ENCODE measurements at regions not wholly inside any gene's neighbourhood (a gene's known extent, or its start where the extent isn't known, plus 50 kb on each side); places are given as distances from the start of the nearest gene placed in this dataset.
"Not testable (repeated sequence)": the region's sequence is repeated elsewhere in the genome, so short reads cannot be mapped to it uniquely, and the experiment has no call there.

DNA sequence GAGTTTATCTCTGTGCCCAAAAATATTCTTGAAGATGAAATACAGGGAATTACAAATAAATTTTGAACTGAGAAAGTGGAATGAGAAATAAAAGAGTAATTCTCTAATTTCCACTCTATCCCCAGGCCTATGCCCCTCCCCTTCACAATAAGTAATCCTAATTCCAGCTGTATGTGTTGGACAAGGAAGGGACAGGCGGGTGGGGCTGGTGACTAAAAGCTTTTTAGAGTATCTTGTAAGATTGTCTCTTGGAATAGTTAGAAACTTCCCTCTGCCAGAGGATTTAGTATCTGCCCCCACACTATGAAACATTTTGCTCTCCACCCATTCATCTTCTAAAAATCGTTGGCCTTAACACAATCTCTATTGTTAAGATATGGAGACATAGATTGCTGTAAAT is 199.2 kb downstream of the MBL2 start:
- no peaks in the 10 kb centered on the region for H3K4me1 ChIP-seq (ENCODE audit: control insufficient read depth, insufficient read depth, low read length)
- H3K9me3 ChIP-seq (ENCODE audit: control insufficient read depth, insufficient read depth, low read depth, low read length), result no peaks in the 10 kb centered on the region
- no peak overlapping the region for H3K9ac ChIP-seq (ENCODE audit: low read length)
- no peaks in the 10 kb centered on the region for H3K27me3 ChIP-seq (ENCODE audit: control insufficient read depth, insufficient read depth, low read length)
- H3K4me3 ChIP-seq (ENCODE audit: low read depth, low read length), result no peak overlapping the region
- H3K27ac ChIP-seq (ENCODE audit: low read depth, low read length), result no peak overlapping the region
- no peaks in the 10 kb centered on the region for H3K36me3 ChIP-seq (ENCODE audit: control insufficient read depth, insufficient read depth, low read length)

DNA sequence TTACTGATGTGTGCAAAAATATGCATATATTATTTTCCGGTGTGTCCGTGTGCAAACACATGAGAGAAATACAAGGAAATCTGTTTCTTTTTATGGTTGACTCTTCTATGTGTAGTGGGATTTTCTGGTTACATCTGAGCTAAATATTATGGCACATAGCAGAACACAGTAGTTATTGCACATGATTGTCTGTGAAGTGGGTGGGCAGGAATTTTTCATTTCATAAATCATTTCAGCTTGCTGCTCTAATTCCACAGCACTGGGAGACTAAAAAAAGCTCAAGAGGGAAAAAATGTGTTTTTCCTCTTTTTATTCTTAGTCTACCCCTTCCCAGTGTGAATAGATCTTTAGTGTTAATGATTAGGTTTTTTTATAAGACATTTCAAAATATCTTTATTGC is 197.9 kb downstream of the MBL2 start:
- Histone ChIP-seq H3K9me3 (ENCODE audit: control insufficient read depth, insufficient read depth, low read depth, low read length) (no peaks in the 10 kb centered on the region), H3K9ac (ENCODE audit: low read length) (no peak overlapping the region)

DNA sequence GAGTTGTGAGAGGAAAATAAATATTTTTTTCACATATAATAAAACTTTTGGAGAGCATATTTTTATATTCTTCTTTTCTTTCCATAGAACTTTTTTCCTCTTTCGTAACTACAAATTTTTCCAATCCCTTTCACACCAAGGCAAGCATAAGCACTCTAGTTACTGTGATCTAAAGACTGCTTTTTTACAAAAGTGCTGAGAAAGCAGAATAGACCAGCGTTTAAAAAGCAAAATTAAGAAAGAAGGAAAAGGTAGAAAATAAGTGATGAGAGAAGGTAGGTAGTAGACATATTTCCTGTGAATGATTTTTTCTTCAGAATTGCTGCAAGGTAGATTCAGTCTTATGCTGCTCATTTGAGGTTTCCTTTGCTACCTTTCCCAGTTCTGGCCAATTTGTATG is 195.5 kb downstream of the MBL2 start:
- no peaks in the 10 kb centered on the region for H3K27me3 ChIP-seq (ENCODE audit: control insufficient read depth, insufficient read depth, low read length)
- H3K9me3 ChIP-seq (ENCODE audit: control insufficient read depth, insufficient read depth, low read depth, low read length), result peaks cover 17% of the 10 kb centered on the region
- no peaks in the 10 kb centered on the region for H3K4me1 ChIP-seq (ENCODE audit: control insufficient read depth, insufficient read depth, low read length)
- H3K27ac ChIP-seq (ENCODE audit: low read depth, low read length), result no peak overlapping the region
- no peak overlapping the region for H3K4me3 ChIP-seq (ENCODE audit: low read depth, low read length)
- no peak overlapping the region for H3K9ac ChIP-seq (ENCODE audit: low read length)
- H3K36me3 ChIP-seq (ENCODE audit: control insufficient read depth, insufficient read depth, low read length), result no peaks in the 10 kb centered on the region

More for the DNA sequence above, 197.9 kb downstream of the MBL2 start:
- H3K4me3 ChIP-seq (ENCODE audit: low read depth, low read length), result no peak overlapping the region
- H3K27ac ChIP-seq (ENCODE audit: low read depth, low read length), result no peak overlapping the region
- no peaks in the 10 kb centered on the region for H3K27me3 ChIP-seq (ENCODE audit: control insufficient read depth, insufficient read depth, low read length)
- H3K4me1 ChIP-seq (ENCODE audit: control insufficient read depth, insufficient read depth, low read length), result no peaks in the 10 kb centered on the region
- H3K36me3 ChIP-seq (ENCODE audit: control insufficient read depth, insufficient read depth, low read length), result no peaks in the 10 kb centered on the region

DNA sequence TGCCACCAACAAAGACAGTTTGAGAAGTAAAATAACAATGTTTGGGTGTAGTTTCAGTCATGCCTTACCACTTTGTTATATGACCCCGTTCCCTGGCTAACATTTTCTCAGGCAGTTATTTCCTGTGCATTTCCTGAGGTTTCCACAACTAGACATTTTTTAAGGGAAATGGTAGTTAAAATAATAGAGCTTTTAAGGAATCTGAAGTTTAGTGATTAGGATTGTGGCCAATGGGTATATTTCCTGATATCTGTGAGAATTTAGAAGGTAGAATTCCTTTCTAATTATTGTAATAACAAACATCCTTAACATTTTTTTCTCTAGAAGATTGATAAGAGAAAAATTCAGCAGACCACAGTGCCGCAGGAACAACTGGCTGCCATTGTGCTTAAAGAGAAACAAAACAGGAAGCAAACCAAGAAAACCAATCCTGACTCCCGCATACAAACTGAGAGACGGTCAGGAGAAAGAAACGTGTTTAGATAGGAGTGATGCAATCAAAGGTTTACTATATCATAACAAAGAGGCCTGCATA is 193.6 kb downstream of the MBL2 start:
- H3K4me3 ChIP-seq (ENCODE audit: low read depth, low read length), result no peak overlapping the region
- no peaks in the 10 kb centered on the region for H3K27me3 ChIP-seq (ENCODE audit: control insufficient read depth, insufficient read depth, low read length)
- H3K9ac ChIP-seq (ENCODE audit: low read length), result no peak overlapping the region
- H3K9me3 ChIP-seq (ENCODE audit: control insufficient read depth, insufficient read depth, low read depth, low read length), result peaks cover 26% of the 10 kb centered on the region
- no peaks in the 10 kb centered on the region for H3K4me1 ChIP-seq (ENCODE audit: control insufficient read depth, insufficient read depth, low read length)
- H3K36me3 ChIP-seq (ENCODE audit: control insufficient read depth, insufficient read depth, low read length), result no peaks in the 10 kb centered on the region
- H3K27ac ChIP-seq (ENCODE audit: low read depth, low read length), result no peak overlapping the region

DNA sequence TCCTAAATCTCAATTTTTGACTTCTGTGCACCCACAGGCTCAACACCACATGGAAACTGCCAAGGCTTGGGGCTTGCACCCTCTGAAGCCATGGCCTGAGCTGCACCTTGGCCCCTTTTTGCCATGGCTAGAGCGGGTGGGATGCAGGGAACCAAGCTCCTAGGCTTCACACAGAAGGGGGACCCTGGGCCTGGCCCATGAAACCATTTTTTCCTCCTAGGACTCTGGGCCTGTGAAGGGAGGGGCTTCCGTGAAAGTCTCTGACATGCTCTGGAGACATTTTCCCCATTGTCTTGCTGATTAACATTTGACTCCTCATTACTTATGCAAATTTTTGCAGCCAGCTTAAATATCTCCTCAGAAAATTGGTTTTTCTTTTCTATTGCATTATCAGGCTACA is 190.9 kb downstream of the MBL2 start:
- not testable (repeated sequence) for H3K4me3 ChIP-seq (ENCODE audit: low read depth, low read length); H3K36me3 ChIP-seq (ENCODE audit: control insufficient read depth, insufficient read depth, low read length); H3K9ac ChIP-seq (ENCODE audit: low read length); H3K27ac ChIP-seq (ENCODE audit: low read depth, low read length); H3K4me1 ChIP-seq (ENCODE audit: control insufficient read depth, insufficient read depth, low read length); H3K27me3 ChIP-seq (ENCODE audit: control insufficient read depth, insufficient read depth, low read length)
- H3K9me3 ChIP-seq (ENCODE audit: control insufficient read depth, insufficient read depth, low read depth, low read length), result peaks cover 29% of the 10 kb centered on the region

DNA sequence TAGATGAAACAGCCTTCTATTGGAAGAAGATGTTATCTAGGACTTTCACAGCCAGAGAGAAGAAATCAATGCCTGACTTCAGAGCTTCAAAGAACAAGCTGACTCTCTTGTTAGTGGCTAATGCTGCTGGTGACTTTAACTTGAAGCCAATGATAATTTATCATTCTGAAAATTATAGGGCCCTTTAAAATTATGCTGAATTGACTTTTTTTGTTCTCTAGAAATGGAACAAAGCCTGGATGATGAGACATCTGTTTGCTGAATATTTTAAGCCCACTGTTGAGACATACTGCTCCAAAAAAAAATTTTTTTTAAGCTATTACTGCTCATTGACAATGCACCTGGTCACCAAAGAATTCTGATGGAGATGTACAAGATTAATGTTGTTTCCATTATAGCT is 189.2 kb downstream of the MBL2 start:
- Histone ChIP-seq H3K4me1 (ENCODE audit: control insufficient read depth, insufficient read depth, low read length) (no peaks in the 10 kb centered on the region), H3K9ac (ENCODE audit: low read length) (no peak overlapping the region), H3K4me3 (ENCODE audit: low read depth, low read length) (no peak overlapping the region), H3K27ac (ENCODE audit: low read depth, low read length) (no peak overlapping the region), H3K9me3 (ENCODE audit: control insufficient read depth, insufficient read depth, low read depth, low read length) (peaks cover 29% of the 10 kb centered on the region), H3K27me3 (ENCODE audit: control insufficient read depth, insufficient read depth, low read length) (no peaks in the 10 kb centered on the region), H3K36me3 (ENCODE audit: control insufficient read depth, insufficient read depth, low read length) (no peaks in the 10 kb centered on the region)

DNA sequence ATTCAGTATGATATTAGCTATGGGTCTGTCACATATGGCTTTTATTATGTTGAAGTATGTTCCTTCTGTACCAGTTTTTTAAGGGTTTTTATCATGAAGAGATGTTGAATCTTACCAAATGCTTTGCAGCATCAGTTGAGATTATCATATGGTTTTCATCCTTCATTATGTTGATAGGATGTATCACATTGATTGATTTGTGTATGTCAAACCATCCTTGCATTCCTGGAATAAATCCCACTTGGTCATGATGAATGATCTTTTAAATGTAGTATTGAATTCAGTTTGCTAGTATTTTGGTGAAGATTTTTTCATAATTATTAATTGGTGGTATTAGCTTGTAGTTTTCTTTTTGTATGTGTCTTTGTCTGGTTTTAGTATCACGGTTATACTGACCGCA is 185.9 kb downstream of the MBL2 start:
- Histone ChIP-seq H3K27me3 (ENCODE audit: control insufficient read depth, insufficient read depth, low read length) (no peaks in the 10 kb centered on the region), H3K9ac (ENCODE audit: low read length) (no peak overlapping the region), H3K36me3 (ENCODE audit: control insufficient read depth, insufficient read depth, low read length) (no peaks in the 10 kb centered on the region), H3K4me3 (ENCODE audit: low read depth, low read length) (no peak overlapping the region), H3K9me3 (ENCODE audit: control insufficient read depth, insufficient read depth, low read depth, low read length) (peaks cover 14% of the 10 kb centered on the region), H3K27ac (ENCODE audit: low read depth, low read length) (no peak overlapping the region), H3K4me1 (ENCODE audit: control insufficient read depth, insufficient read depth, low read length) (no peaks in the 10 kb centered on the region)

DNA sequence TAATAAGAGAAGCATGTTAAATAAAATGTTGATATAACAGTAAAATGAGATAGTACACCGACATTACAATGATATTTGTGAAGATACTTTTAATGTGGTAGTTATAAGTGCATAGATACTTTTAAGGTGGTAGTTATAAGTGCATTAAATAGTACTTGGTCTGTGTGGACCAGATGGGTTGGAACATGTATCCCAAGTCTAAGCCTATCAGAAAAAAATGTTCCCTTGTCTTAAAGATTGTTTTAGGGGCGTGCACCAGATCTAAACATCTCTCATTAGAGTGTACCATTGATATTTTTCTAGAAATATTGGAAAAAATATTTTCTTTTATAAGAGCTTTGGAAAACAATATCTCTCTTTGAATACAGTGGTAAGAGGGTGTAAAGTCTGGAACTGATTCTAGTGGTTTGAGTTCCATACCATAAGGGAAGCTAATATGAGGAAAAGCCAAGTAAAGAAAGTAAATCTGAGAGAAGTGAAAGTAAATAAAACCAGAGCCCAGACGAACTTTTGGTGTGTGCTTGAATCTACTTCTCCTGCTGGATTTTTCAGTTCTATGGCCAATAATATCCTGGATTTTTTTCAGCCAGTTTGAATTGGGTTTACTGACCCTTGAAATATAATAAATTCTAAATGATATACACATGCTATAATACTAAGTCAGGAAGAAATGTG is 175.3 kb downstream of the MBL2 start:
- no peak overlapping the region for H3K27ac ChIP-seq (ENCODE audit: low read depth, low read length)
- no peaks in the 10 kb centered on the region for H3K4me1 ChIP-seq (ENCODE audit: control insufficient read depth, insufficient read depth, low read length)
- no peaks in the 10 kb centered on the region for H3K36me3 ChIP-seq (ENCODE audit: control insufficient read depth, insufficient read depth, low read length)
- H3K27me3 ChIP-seq (ENCODE audit: control insufficient read depth, insufficient read depth, low read length), result no peaks in the 10 kb centered on the region
- H3K9ac ChIP-seq (ENCODE audit: low read length), result no peak overlapping the region
- H3K9me3 ChIP-seq (ENCODE audit: control insufficient read depth, insufficient read depth, low read depth, low read length), result no peaks in the 10 kb centered on the region
- H3K4me3 ChIP-seq (ENCODE audit: low read depth, low read length), result no peak overlapping the region

DNA sequence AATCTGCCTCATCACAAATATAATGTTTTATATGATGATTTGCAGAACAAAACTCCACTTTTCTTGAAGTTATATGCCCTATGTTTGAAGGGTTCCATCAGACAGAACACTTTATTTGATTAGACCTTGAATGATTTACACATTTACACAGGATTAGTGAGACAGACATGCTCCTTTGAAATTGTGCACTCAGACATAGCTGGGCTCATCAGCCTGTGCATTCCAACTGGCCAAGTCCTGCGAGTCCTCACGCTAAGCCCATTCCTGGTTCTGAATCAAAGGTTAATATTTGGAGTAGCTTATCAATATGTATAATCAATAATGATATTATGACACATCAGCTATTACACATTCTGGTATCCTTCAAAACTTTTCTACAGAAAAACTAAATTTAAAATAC is 173.6 kb downstream of the MBL2 start:
- no peak overlapping the region for H3K9ac ChIP-seq (ENCODE audit: low read length)
- no peaks in the 10 kb centered on the region for H3K9me3 ChIP-seq (ENCODE audit: control insufficient read depth, insufficient read depth, low read depth, low read length)
- H3K4me3 ChIP-seq (ENCODE audit: low read depth, low read length), result no peak overlapping the region
- no peak overlapping the region for H3K27ac ChIP-seq (ENCODE audit: low read depth, low read length)
- H3K27me3 ChIP-seq (ENCODE audit: control insufficient read depth, insufficient read depth, low read length), result no peaks in the 10 kb centered on the region
- H3K4me1 ChIP-seq (ENCODE audit: control insufficient read depth, insufficient read depth, low read length), result no peaks in the 10 kb centered on the region
- H3K36me3 ChIP-seq (ENCODE audit: control insufficient read depth, insufficient read depth, low read length), result no peaks in the 10 kb centered on the region

DNA sequence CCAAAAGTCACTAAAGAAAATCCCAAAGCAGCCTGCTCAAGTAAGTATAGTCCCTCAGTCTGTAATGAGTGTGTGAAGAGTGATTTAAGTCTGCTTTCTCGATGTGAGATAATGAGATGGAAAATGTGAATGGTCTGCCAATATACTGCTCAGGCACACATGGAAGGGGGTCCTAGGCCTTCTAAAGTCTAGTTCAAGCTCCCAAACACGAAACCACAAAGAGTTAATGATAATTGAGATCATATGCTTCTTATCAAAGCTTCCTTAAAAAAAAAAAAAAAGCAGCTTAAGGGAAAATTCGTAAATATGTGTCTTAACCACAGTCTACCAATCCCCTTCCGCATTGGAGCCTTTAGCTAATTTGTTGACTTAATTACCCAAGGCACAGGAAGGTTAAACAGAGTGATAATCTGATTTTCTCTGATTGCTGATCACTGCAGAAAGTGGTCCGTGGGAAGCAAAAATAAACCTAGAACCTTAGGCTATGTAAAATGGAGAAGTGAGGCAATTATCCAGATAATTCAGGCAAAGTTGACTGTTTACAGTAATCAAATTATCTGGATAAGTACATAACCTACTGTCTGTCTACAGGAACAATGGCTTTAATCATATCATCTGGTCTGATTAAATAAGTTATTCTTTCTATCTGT is 172.9 kb downstream of the MBL2 start:
- Histone ChIP-seq H3K9me3 (ENCODE audit: control insufficient read depth, insufficient read depth, low read depth, low read length) (no peaks in the 10 kb centered on the region), H3K4me3 (ENCODE audit: low read depth, low read length) (no peak overlapping the region), H3K27ac (ENCODE audit: low read depth, low read length) (no peak overlapping the region), H3K9ac (ENCODE audit: low read length) (no peak overlapping the region), H3K27me3 (ENCODE audit: control insufficient read depth, insufficient read depth, low read length) (no peaks in the 10 kb centered on the region), H3K4me1 (ENCODE audit: control insufficient read depth, insufficient read depth, low read length) (no peaks in the 10 kb centered on the region), H3K36me3 (ENCODE audit: control insufficient read depth, insufficient read depth, low read length) (no peaks in the 10 kb centered on the region)

DNA sequence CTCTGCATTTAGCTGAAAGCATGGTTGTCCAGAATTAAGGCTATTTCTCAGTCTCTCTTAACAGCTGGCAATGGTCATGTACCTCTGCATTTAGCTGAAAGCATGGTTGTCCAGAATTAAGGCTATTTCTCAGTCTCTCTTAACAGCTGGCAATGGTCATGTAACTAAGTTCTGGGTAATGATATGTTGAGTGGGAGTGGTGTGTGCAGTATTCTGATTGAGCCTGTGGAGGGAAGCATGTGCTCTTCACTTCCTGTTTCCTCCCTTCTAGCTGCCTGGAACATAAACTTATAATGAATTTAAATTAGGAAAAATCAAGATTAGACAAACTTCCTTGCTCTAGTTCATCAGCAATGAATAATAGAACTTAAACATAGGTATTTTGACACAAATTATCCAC is 168.5 kb downstream of the MBL2 start:
- H3K27me3 ChIP-seq (ENCODE audit: control insufficient read depth, insufficient read depth, low read length); H3K27ac ChIP-seq (ENCODE audit: low read depth, low read length); H3K9ac ChIP-seq (ENCODE audit: low read length); H3K9me3 ChIP-seq (ENCODE audit: control insufficient read depth, insufficient read depth, low read depth, low read length); H3K36me3 ChIP-seq (ENCODE audit: control insufficient read depth, insufficient read depth, low read length); H3K4me3 ChIP-seq (ENCODE audit: low read depth, low read length); H3K4me1 ChIP-seq (ENCODE audit: control insufficient read depth, insufficient read depth, low read length): not testable (repeated sequence)

Data from HUES6 (cell line).